IMR-90 (cell line): ENCODE measurements at regions not wholly inside any gene's neighbourhood (a gene's known extent, or its start where the extent isn't known, plus 50 kb on each side); places are given as distances from the start of the nearest gene placed in this dataset.

Source experiments
- ATAC-seq: fragments of 200-7000 bp; cut with Tn5 transposase; 2 replicates; pipeline ENCODE4 v1.9.1; 2020; ENCODE audit warnings: low read depth, mild to moderate bottlenecking, moderate library complexity
- BruUV-seq: library from RNA; stranded (reverse); fragments of 400-500 nt; replicated peaks from 2 replicates; lab custom pipeline; 2021; lab: Mats Ljungman, UMichigan
- CTCF ChIA-PET: fragments of 300-600 bp; formaldehyde crosslinking; extraction: SDS; loops from one replicate; lab custom pipeline; 2021; ENCODE audit warnings: antibody characterized with exemption; lab: Yijun Ruan, JAX
- POLR2A ChIA-PET: fragments of 300-600 bp; sonication (Branson Sonifier 250); formaldehyde crosslinking; loops from one replicate; lab custom pipeline; 2022; ENCODE audit warnings: antibody characterized with exemption; ENCODE audit not compliant: unreplicated experiment; lab: Charles Lee
- DNase-seq: peaks from one replicate; pipeline ENCODE4 v3.0.0; 2013
- H2AFZ ChIP-seq: replicated peaks from 2 replicates; pipeline ENCODE3; 2013; ENCODE audit warnings: low read length, mild to moderate bottlenecking; ENCODE audit not compliant: poor library complexity
- H2AK5ac ChIP-seq: 2 replicates; pipeline ENCODE4 v1.6.1; 2013; ENCODE audit warnings: low read depth, low read length, inconsistent platforms
- H2AK9ac ChIP-seq: replicated peaks from 2 replicates; pipeline ENCODE3; 2013; ENCODE audit warnings: mild to moderate bottlenecking, low read depth, low read length, moderate library complexity; ENCODE audit not compliant: poor library complexity
- H2BK120ac ChIP-seq: 2 replicates; pipeline ENCODE4 v1.6.1; 2013; ENCODE audit warnings: low read depth, low read length, inconsistent platforms
- H2BK15ac ChIP-seq: 3 replicates; pipeline ENCODE4 v1.6.1; 2013; ENCODE audit warnings: low read depth, low read length, inconsistent platforms
- H2BK20ac ChIP-seq: 2 replicates; pipeline ENCODE4 v1.6.1; 2013; ENCODE audit warnings: low read depth, mild to moderate bottlenecking, inconsistent platforms, low read length, moderate library complexity
- H2BK5ac ChIP-seq: 2 replicates; pipeline ENCODE4 v1.6.1; 2013; ENCODE audit warnings: mild to moderate bottlenecking, low read depth, low read length, inconsistent platforms; ENCODE audit not compliant: poor library complexity, severe bottlenecking
- H3K14ac ChIP-seq: replicated peaks from 2 replicates; pipeline ENCODE4 v1.6.1; 2013; ENCODE audit warnings: low read depth, low read length, inconsistent platforms
- H3K18ac ChIP-seq: 2 replicates; pipeline ENCODE4 v1.6.1; 2013; ENCODE audit warnings: low read depth, low read length, control low read depth
- H3K23ac ChIP-seq: 2 replicates; pipeline ENCODE4 v1.6.1; 2013; ENCODE audit warnings: low read depth, low read length, inconsistent platforms
- H3K27ac ChIP-seq: 2 replicates; pipeline ENCODE4 v1.5.1; 2013; ENCODE audit warnings: mild to moderate bottlenecking, control low read depth, low read length; ENCODE audit not compliant: insufficient read depth
- H3K27me3 ChIP-seq: 2 replicates; pipeline ENCODE4 v1.6.1; 2013; ENCODE audit warnings: low read length; ENCODE audit not compliant: control insufficient read depth, insufficient read depth
- H3K36me3 ChIP-seq: 2 replicates; pipeline ENCODE4 v1.6.1; 2013; ENCODE audit warnings: low read length, mixed read lengths; ENCODE audit not compliant: control insufficient read depth, insufficient read depth
- H3K4ac ChIP-seq: 2 replicates; pipeline ENCODE4 v1.6.1; 2013; ENCODE audit warnings: low read depth, low read length, inconsistent platforms
- H3K4me1 ChIP-seq: 2 replicates; pipeline ENCODE4 v1.6.1; 2013; ENCODE audit warnings: low read length, mixed read lengths; ENCODE audit not compliant: control insufficient read depth, insufficient read depth
- H3K4me2 ChIP-seq: 2 replicates; pipeline ENCODE4 v1.6.1; 2013; ENCODE audit warnings: low read depth, mild to moderate bottlenecking, control low read depth, low read length, moderate library complexity
- H3K4me3 ChIP-seq: 2 replicates; pipeline ENCODE4 v1.5.1; 2013; ENCODE audit warnings: low read depth, mild to moderate bottlenecking, control low read depth, low read length, moderate library complexity; ENCODE audit not compliant: insufficient read depth
- H3K56ac ChIP-seq: 2 replicates; pipeline ENCODE4 v1.6.1; 2013; ENCODE audit warnings: low read length, inconsistent platforms; ENCODE audit not compliant: insufficient read depth; ENCODE audit errors: extremely low read depth
- H3K79me1 ChIP-seq, 2 experiments: 2 replicates each; pipeline ENCODE4 v1.6.1; 2013; ENCODE audit warnings: low read length in 2 of 2, inconsistent platforms in 1 of 2, low read depth in 1 of 2
- H3K9ac ChIP-seq: 2 replicates; pipeline ENCODE4 v1.6.1; 2013; ENCODE audit warnings: low read depth, low read length, control low read depth
- H3K9me1 ChIP-seq: 2 replicates; pipeline ENCODE4 v1.6.1; 2013; ENCODE audit warnings: low read length, inconsistent platforms; ENCODE audit not compliant: insufficient read depth
- H3K9me3 ChIP-seq: 2 replicates; pipeline ENCODE4 v1.6.1; 2013; ENCODE audit warnings: low read length; ENCODE audit not compliant: control insufficient read depth, insufficient read depth
- H4K20me1 ChIP-seq: 2 replicates; pipeline ENCODE4 v1.6.1; 2013; ENCODE audit warnings: low read length, inconsistent platforms; ENCODE audit not compliant: insufficient read depth
- H4K5ac ChIP-seq: 2 replicates; pipeline ENCODE4 v1.6.1; 2013; ENCODE audit warnings: mild to moderate bottlenecking, low read depth, low read length, control low read depth
- H4K8ac ChIP-seq, 2 experiments: 2 replicates each; pipeline ENCODE4 v1.6.1; 2013; ENCODE audit warnings: low read depth in 2 of 2, low read length in 2 of 2, control low read depth in 1 of 2, inconsistent platforms in 1 of 2
- H4K91ac ChIP-seq: 2 replicates; pipeline ENCODE4 v1.6.1; 2013; ENCODE audit warnings: low read depth, low read length, inconsistent platforms; ENCODE audit not compliant: insufficient read depth
- BHLHE40 ChIP-seq: fragments of 150-350 bp; IDR thresholded peaks from 2 replicates; pipeline ENCODE4 v1.6.1; 2016; ENCODE audit warnings: mild to moderate bottlenecking, low read depth, low read length
- ELK1 ChIP-seq: fragments of 150-350 bp; IDR thresholded peaks from 2 replicates; pipeline ENCODE4 v1.6.1; 2016; ENCODE audit warnings: low read depth, mild to moderate bottlenecking, low read length, moderate library complexity, borderline replicate concordance
- FOS ChIP-seq: fragments of 150-350 bp; IDR thresholded peaks from 2 replicates; pipeline ENCODE4 v1.6.1; 2016; ENCODE audit warnings: low read depth, low read length
- MAFK ChIP-seq: IDR thresholded peaks from 2 replicates; pipeline ENCODE4 v1.6.1; 2012; ENCODE audit warnings: low read depth, low read length, improper control_type of control experiment
- MAZ ChIP-seq: IDR thresholded peaks from 2 replicates; pipeline ENCODE4 v1.6.1; 2012; ENCODE audit warnings: low read depth, mild to moderate bottlenecking, low read length, improper control_type of control experiment, moderate library complexity, borderline replicate concordance
- NFE2L2 ChIP-seq: fragments of 150-350 bp; IDR thresholded peaks from 2 replicates; pipeline ENCODE4 v1.6.1; 2016; ENCODE audit warnings: low read depth, mild to moderate bottlenecking, low read length
- POLR2A ChIP-seq: IDR thresholded peaks from 2 replicates; pipeline ENCODE4 v1.6.1; 2012; ENCODE audit warnings: mild to moderate bottlenecking, low read depth, low read length
- RFX5 ChIP-seq: IDR thresholded peaks from 2 replicates; pipeline ENCODE4 v1.8.0; 2012; ENCODE audit warnings: low read depth, mild to moderate bottlenecking, low read length, moderate library complexity
- SMC3 ChIP-seq: fragments of 150-350 bp; IDR thresholded peaks from 2 replicates; pipeline ENCODE4 v1.6.1; 2016; ENCODE audit warnings: low read depth, mild to moderate bottlenecking, antibody characterized with exemption, low read length, moderate library complexity
- USF2 ChIP-seq: fragments of 150-350 bp; IDR thresholded peaks from 2 replicates; pipeline ENCODE4 v1.6.1; 2017; ENCODE audit warnings: mild to moderate bottlenecking, antibody characterized with exemption, low read length, low read depth
- WGBS, 2 experiments: methylation state at CpG; one replicate each; pipeline versions ENCODE4 v1.1.5 to v1.1.7; 2013; ENCODE audit warnings: missing lambda C conversion rate in 2 of 2; ENCODE audit not compliant: insufficient read length in 1 of 2; ENCODE audit errors: extremely low coverage in 2 of 2; 5-methylcytosine and 5-hydroxymethylcytosine counted together
- dilution Hi-C: fragments of 300-500 bp; cut with HindIII; formaldehyde crosslinking; loops from one replicate; pipeline ENCODE4 v1.14.3; 2018; ENCODE audit warnings: low sequenced_read_pairs; ENCODE audit not compliant: unreplicated experiment
- in situ Hi-C: fragments of 300-500 bp; cut with MboI; formaldehyde crosslinking; loops from 3 replicates; pipeline ENCODE4 v1.14.3; 2019; ENCODE audit warnings: low sequenced_read_pairs, inconsistent platforms, mixed read lengths
- intact Hi-C: fragments of 100-400 bp; cut with micrococcal nuclease; formaldehyde crosslinking; loops from 2 replicates; pipeline ENCODE4 v1.10.0; 2022

- BruUV-seq = no TSS peak
- Histone ChIP-seq H2AFZ (no peak overlapping the region), H2AK9ac (no peak overlapping the region), H3K56ac (no peak overlapping the region), H3K4ac (no peak overlapping the region), H2BK120ac (no peak overlapping the region), H2BK15ac (no peak overlapping the region), H3K79me1 (no peaks in the 10 kb centered on the region), H3K9ac (no peak overlapping the region), H3K4me2 (no peak overlapping the region), H3K9me3 (no peaks in the 10 kb centered on the region), H3K14ac (no peak overlapping the region), H2BK5ac (no peak overlapping the region), H4K91ac (no peak overlapping the region), H3K36me3 (no peaks in the 10 kb centered on the region), H3K18ac (no peak overlapping the region), H3K4me3 (no peak overlapping the region), H3K9me1 (no peaks in the 10 kb centered on the region), H2AK5ac (no peak overlapping the region), H3K4me1 (no peaks in the 10 kb centered on the region), H3K27ac (no peak overlapping the region), H4K5ac (no peak overlapping the region), H3K27me3 (no peaks in the 10 kb centered on the region), H4K8ac (no peak overlapping the region), H3K23ac (no peak overlapping the region), H4K20me1 (no peaks in the 10 kb centered on the region), H2BK20ac (no peak overlapping the region)
- CTCF ChIA-PET = no interaction called here
- POLR2A ChIA-PET = no interaction called here
- ATAC-seq = no peak
- dilution Hi-C loops (no loop called here), in situ Hi-C loops (no loop called here), intact Hi-C loops (no loop called here)
- TF ChIP-seq MAFK (no peak), BHLHE40 (no peak), MAZ (no peak), NFE2L2 (no peak), RFX5 (no peak), POLR2A (no peak), ELK1 (no peak), FOS (no peak), SMC3 (no peak), USF2 (no peak)
- WGBS, 2 experiments = no CpG with 5 or more reads among the region's 1 CpG
- no peak for DNase-seq
Measured at GRCh38 chr7:85341121-85341520, 154.3 kb upstream of the SEMA3D start.
